ENCODE measurements at regions not wholly inside any gene's neighbourhood (a gene's known extent, or its start where the extent isn't known, plus 50 kb on each side); places are given as distances from the start of the nearest gene placed in this dataset.

DNA sequence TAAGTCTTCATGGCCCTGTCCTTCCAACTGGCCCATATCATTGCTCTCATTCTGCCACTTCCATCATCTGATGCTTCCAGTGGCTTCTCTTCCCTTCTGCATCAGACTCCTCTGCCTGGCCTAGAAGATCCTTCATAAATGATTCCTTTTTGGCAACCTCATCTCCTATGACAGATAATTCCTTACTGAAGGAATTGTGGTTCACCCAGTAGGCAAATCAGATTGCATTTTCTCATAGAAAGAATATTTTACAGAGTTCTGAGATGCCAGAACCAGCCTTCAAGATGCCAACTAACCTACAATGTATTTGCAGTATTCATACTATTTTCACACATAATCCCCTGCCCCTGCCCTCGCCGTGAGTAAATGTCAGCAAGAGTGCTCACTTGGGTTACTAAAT, 423.0 kb upstream of the TGFBR2 start:
- TF ChIP-seq EZH2 (IDR thresholded peaks at IDR 0.05): no peak
- TF ChIP-seq, protein P1, sequence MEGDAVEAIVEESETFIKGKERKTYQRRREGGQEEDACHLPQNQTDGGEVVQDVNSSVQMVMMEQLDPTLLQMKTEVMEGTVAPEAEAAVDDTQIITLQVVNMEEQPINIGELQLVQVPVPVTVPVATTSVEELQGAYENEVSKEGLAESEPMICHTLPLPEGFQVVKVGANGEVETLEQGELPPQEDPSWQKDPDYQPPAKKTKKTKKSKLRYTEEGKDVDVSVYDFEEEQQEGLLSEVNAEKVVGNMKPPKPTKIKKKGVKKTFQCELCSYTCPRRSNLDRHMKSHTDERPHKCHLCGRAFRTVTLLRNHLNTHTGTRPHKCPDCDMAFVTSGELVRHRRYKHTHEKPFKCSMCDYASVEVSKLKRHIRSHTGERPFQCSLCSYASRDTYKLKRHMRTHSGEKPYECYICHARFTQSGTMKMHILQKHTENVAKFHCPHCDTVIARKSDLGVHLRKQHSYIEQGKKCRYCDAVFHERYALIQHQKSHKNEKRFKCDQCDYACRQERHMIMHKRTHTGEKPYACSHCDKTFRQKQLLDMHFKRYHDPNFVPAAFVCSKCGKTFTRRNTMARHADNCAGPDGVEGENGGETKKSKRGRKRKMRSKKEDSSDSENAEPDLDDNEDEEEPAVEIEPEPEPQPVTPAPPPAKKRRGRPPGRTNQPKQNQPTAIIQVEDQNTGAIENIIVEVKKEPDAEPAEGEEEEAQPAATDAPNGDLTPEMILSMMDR (IDR thresholded peaks at IDR 0.05): no peak

All from neural progenitor cell (in vitro differentiated cells).